Astrocyte of the spinal cord (primary cell): ENCODE measurements at regions not wholly inside any gene's neighbourhood (a gene's known extent, or its start where the extent isn't known, plus 50 kb on each side); places are given as distances from the start of the nearest gene placed in this dataset.

Experiments
- DNase-seq: peaks from one replicate; pipeline ENCODE4 v3.0.0; 2011; ENCODE audit warnings: low read depth, low spot score
- H3K4me3 ChIP-seq: 2 replicates; pipeline ENCODE4 v1.5.1; 2011; ENCODE audit warnings: low read depth, mild to moderate bottlenecking, low read length, moderate library complexity
- CTCF ChIP-seq: IDR thresholded peaks from 2 replicates; pipeline ENCODE4 v1.5.1; 2012; ENCODE audit warnings: low read depth, mild to moderate bottlenecking, low read length, inconsistent platforms
- in situ Hi-C: cut with HindIII; loops from 2 replicates; pipeline ENCODE4 v1.10.0; 2017; ENCODE audit warnings: low sequenced_read_pairs

- in situ Hi-C loops: no loop called here
- no peak overlapping the region for H3K4me3 ChIP-seq
- no peak for DNase-seq
- no peak for TF ChIP-seq CTCF
These were observed 181.8 kb upstream of the PLXNC1 start for GRCh38 chr12:93966516-93967133.

GRCh38 chr12:93967454-93967853 lies 180.9 kb upstream of the PLXNC1 start:
- TF ChIP-seq CTCF: no peak
- DNase-seq: no peak
- H3K4me3 ChIP-seq: no peak overlapping the region
- in situ Hi-C loops: no loop called here

- in situ Hi-C loops: no loop called here
These were observed 179.7 kb upstream of the PLXNC1 start for GRCh38 chr12:93968536-93969285.

GRCh38 chr12:93970900-93971688 lies 177.3 kb upstream of the PLXNC1 start:
- TF ChIP-seq CTCF: no peak
- no peak for DNase-seq
- in situ Hi-C loops: no loop called here
- H3K4me3 ChIP-seq: no peak overlapping the region

More at GRCh38 chr12:93968536-93969285, 179.7 kb upstream of the PLXNC1 start:
- no peak overlapping the region for H3K4me3 ChIP-seq
- no peak for DNase-seq
- no peak for TF ChIP-seq CTCF

GRCh38 chr12:93972411-93973208 lies 175.8 kb upstream of the PLXNC1 start:
- TF ChIP-seq CTCF: no peak
- H3K4me3 ChIP-seq: no peak overlapping the region
- peak; percentile 83 for DNase-seq
- in situ Hi-C loops: no loop called here

GRCh38 chr12:93974252-93974651 lies 174.1 kb upstream of the PLXNC1 start:
- no peak for TF ChIP-seq CTCF
- in situ Hi-C loops: no loop called here
- H3K4me3 ChIP-seq: no peak overlapping the region
- DNase-seq: no peak
